Panc1 (cell line): ENCODE measurements at regions not wholly inside any gene's neighbourhood (a gene's known extent, or its start where the extent isn't known, plus 50 kb on each side); places are given as distances from the start of the nearest gene placed in this dataset.

Source experiments
- CTCF ChIP-seq: fragments of 450-650 bp; IDR thresholded peaks from 2 replicates; pipeline ENCODE4 v1.5.1; 2017; ENCODE audit warnings: mild to moderate bottlenecking
- REST ChIP-seq, 2 experiments: IDR thresholded peaks; 2 replicates each; pipeline ENCODE4 v1.6.1; 2011 to 2012; ENCODE audit warnings: low read depth in 2 of 2, control low read depth in 1 of 2, low read length in 1 of 2, mild to moderate bottlenecking in 1 of 2, moderate library complexity in 1 of 2; ENCODE audit not compliant: insufficient read depth in 1 of 2

- TF ChIP-seq CTCF = no peak
- no peak for TF ChIP-seq REST (IDR thresholded peaks at IDR 0.05; ENCODE audit: insufficient read depth in 1 of 2, low read depth in 2 of 2, low read length in 1 of 2)
These were observed 1777.1 kb downstream of the MAT2B start for GRCh38 chr5:165282491-165282890.
